ENCODE measurements at regions not wholly inside any gene's neighbourhood (a gene's known extent, or its start where the extent isn't known, plus 50 kb on each side); places are given as distances from the start of the nearest gene placed in this dataset.
"Not testable (repeated sequence)": the region's sequence is repeated elsewhere in the genome, so short reads cannot be mapped to it uniquely, and the experiment has no call there.

DNA sequence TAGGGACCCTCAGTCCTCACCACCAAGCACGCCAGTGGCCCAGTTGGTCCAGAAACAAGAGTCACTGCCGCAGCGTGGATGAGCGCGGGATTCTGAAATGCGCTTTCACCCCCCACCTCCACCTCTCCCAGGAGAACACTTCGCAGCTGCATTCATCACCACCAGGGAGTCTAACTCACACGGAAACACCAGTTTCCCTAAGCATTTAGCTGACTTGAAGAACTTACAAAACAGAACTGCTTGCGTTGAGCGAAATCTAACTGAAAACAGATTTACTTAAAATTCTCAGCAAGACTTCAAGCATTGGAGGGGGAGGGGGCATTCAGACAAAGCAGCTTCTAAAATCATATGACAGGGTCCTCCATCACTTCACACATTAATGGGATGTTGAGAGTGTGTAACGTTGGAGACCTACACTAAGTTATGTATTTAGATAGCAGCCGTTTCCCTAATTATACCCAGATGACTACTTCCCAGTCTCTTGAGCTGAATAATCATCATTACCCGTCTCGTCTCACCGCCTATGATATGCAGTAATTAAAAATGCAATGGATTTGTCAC lies 258.2 kb upstream of the IRS2 start:
- no peak for DNase-seq

DNA sequence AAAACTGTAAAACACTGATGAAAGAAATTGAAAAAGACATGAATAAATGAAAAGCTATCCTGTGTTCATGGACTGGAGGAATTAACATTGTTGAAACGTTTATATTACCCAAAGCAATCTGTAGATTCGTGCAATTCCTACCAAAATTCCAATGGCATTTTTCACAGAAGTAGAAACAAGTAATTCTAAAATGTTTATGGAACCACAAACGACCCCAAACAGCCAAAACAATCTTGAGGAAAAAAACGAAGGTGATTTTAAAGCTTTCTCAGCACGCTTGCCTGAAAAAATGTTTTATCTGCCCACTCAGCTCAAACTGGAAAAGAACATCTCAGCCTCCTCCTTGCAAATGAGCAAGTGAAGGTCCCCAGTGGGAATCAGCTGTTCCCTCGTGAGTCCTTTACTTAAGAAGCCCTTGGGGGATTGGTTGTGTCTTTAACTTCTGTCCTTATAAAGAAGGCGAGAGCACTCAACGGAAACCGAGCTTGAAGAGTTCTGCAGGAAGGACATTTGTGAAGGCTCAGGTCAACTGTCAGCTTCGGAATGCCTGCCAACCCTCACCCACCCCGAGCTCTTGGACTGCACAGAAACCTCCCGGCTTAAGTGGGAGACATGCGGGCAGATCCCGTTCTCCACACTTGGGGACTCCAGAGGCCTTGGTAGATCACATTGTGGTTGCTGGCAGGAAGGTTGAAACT lies 256.0 kb upstream of the IRS2 start:
- DNase-seq = no peak

DNA sequence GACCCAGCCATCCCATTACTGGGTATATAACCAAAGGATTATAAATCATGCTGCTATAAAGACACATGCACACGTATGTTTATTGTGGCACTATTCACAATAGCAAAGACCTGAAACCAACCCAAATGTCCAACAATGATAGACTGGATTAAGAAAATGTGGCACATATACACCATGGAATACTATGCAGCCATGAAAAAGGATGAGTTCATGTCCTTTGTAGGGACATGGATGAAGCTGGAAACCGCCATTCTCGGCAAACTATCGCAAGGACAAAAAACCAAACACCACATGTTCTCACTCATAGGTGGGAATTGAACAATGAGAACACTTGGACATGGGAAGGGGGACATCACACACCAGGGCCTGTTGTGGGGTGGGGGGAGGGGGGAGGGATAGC lies 255.3 kb upstream of the IRS2 start:
- not testable (repeated sequence) for DNase-seq

DNA sequence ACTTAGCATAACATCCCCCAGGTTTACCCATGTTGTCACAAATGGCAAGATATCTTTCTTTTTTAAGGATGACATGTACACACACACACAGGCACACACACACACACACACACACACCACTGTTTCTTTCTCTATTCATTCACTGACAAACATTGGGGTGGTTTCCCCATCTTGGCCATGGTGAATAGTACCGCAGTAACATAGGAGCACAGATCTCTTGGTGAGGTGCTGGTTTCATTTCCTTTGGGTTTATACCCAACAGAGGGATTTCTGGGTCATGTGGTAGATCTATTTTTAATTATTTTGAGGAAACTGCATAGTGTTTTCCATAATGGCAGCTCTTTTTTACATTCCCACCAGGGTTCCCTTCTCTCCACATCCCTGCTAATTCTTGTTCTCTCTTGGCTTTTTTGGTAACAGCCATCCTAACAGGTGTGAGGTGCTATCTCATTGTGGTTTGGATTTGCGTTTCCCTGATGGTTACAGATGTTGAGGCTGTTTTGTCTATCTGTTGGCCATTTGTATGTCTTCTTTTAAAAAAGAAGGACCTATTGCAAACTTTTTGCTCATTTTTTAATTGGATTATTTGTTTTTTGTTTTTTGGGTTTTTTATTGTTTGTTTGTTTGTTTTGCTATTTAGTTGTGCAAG lies 251.7 kb upstream of the IRS2 start:
- no peak for DNase-seq

DNA sequence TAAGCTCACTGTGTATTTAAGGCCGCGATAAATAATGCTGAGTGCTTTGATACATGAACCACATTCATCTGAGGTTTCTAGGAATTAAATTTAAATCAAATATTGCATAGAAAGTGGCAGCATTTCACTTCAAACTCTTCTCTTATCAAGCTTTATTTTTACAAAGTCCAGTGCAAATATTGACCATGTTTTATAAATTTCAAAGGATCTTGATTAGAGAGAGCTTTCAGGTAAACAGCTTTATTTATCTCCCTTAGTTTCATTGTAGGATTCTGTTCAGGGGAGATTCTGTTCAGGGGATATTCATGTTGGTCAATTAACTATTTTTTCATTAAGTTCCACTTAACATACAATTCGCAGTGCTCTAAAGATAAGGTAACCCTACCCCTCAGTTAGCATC lies 249.7 kb upstream of the IRS2 start:
- no peak for DNase-seq

DNA sequence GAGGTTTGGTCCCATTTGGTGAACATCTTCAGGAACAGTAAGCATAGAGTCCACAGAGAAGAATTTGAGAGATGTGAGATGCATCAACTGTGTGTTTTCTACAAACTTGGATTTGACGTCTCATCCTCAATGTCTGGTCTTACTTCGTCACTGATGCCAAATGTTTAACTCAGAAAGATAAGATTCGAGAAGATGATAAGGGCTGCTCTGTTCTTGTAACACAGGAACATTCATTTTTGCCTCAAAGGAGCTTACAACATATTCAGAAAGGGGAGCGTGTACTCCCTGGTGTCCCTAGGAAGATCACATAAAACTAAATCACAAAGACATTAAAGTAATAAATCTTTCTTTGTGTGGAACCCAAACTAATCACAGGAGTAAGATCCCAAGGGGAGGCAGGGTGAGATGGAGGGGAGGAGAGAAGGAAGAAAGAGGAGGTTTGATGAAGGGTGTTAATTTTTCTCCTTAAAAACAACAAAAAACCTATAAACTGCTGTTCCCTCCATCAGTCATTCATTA lies 247.7 kb upstream of the IRS2 start:
- no peak for DNase-seq

DNA sequence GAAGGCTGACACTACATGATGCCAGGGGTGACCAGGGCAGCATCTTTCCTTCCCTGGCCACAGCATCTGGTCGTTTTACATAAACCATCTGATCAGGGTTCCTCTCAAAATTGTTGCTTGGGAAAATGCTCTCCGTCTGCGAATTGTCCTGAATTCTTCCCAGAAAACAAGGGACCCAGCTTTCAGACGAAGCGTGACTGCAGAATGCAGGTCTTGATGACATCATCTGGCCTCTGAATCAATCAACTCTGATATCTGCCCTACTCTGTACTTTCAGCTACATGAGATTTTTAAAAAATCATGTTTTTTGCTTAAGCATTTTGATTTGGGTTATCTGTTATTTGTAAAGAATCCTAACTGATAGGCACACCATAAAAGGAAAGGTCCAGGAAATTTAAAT lies 246.6 kb upstream of the IRS2 start:
- no peak for DNase-seq

DNA sequence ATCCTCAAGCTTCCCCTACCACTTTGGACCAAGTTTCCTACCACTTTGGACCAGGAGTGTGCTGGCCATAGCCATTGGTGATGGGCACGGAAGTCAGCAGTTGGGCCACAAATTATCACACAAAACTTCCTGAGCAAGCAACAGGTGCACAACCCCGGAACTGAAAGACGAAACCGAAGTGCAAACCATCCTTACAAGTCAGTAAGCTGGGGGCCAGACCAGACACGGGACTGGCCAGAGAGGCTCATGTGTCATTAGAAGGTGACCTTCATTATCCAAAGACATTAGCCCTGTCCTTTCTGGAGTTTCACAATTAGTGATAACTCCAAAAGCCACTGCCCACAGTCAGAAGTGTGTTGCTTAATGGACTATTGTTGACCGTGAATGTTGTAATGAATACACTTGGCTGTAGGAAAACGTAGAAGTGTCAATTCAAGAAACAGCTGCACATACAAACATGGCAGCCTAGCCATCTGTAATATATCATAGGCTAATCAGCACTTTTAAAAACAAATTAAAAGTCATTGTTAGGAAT lies 244.1 kb upstream of the IRS2 start:
- no peak for DNase-seq

DNA sequence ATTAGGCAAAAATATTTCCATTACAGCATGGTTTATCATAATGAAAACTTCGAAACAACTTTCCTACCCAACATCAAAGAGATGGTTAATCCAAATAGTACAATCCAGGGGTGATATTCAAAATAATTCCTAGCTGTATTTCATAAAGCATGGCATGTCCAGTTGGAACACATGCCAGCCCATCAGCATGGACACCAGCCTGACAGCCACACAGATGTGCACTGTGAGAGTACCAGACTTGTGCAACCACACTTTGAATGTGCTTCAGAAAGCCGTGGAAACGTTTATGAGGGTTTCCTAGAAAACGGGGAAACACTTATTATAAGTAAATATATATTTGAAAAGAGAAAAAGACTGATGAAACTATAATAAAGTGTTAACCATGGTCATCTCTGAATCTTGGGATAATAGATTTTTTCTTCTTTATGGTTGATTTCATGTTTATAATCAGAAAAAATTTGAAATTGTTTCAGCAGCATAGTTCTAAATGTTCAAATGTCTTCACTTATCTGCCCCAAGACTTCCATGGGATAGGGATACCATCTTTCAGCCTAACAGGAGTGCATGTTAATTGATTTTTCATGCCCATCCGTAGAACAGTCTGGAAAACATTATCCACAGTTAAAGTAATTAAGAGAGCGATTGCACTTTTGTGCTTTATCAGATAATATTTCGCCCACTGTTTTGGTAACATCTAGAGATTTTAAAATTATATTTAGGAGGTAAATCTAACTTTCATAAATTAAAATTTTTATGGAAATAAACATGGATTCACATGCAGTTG lies 242.6 kb upstream of the IRS2 start:
- no peak for DNase-seq

DNA sequence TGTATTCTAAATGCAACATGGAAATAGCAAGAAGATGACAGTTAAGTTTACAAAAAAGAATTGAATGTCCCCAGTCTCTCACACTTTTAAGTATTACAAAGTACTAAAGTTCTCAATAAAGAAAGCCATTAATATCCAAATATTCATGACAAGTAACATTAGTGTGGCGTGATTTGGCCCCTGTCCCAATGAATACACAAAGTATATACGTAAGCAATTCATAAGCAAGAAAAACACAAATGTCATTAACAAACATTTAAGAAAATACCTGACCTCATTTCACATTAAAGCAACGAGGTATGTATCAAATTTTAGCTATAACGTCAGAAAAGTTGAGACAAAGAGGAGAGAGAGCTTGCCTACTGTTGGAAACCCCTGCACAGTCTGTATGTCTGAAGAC lies 241.9 kb upstream of the IRS2 start:
- no peak for DNase-seq

DNA sequence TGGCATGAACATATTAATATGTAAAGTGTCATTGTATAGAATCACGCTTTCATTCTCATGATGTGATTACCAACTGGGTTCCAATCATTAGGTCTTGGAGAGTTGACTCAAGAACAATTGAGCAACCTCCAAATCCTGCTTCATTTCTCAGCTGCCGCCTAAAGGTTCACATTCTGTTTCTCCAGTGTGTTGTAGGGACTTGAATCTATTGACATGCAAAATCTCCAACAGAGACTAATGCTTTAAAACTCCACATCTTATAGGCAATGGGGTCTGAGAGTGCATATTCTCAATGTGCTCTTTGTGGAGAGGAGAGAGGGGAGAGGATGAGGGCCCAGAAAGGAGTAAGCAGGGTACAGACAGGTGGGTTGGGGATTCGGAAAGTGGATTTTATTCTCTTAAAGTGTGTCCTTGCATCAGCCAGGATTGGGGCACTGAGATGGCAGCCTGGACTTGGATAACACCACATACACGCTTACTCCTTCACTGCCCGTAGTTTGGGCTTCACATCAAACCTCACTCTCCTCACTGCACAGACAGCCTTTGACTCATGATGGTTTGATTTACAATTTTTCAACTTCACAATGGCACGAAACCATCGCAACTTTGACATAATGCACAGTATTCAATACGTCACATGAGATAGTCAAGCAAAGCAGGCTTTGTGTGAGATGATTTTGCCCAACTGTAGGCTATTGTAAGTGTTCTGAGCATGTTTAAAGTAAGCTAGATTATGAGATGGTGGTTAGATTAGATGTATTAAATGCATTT lies 241.3 kb upstream of the IRS2 start:
- DNase-seq = no peak

DNA sequence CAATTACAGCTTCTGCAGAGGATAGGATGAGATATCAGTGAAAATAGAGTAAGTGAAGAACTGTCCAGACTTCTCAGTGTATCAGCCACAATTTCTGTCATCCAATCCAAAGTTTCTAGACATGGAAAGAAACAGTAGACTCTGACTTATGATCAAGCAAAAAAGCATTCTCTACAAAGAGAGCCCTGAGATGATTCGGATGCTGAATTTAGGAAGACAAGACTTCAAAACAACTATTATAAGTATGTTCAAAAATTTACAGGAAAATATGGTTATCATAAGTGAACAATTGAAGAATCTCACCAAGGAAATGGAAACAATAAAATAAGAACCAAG lies 238.2 kb upstream of the IRS2 start:
- no peak for DNase-seq

DNA sequence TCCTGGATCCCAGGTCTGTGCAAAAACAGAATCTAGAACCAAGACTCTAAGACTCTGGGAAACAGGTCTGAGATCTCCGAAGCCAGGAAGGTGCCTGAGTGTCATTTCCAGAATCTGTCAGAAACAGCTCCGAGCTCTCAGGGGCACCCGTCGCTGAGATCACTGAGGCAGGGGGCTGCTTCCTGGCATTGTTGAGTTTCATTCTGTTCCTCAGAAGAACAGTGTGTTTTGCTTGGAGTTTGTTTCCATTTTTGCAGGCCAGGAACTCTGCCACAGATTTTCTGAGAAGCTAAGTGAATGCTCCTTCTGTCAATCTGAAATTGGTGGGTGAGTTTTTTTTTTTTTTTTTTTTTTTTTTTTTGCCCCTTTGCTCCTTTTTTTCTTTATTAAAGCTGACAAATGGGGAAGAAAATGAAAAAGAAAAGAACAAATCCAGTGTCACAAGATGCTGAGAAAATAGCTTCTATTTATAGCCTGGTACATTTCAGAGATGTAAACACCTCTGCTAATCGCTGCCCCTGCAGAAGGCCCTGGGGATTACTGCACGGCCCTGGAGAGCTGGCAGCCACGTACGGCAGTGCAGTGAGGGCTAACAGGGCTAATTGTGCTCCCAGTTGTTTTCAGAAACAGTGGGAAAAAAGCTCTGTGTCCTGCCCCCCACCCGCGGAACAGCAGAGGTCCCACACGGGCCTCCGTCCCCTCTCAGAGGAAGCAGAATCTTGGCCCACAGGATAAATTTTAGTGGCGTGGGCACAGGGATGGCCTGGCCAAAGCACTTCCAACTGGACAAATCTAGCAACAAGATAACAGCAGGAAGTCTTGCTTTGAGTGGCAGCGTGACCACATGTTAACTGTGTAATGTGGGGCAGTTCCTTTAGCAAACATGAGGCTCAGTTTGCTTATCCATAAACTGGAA lies 237.6 kb upstream of the IRS2 start:
- no peak for DNase-seq

DNA sequence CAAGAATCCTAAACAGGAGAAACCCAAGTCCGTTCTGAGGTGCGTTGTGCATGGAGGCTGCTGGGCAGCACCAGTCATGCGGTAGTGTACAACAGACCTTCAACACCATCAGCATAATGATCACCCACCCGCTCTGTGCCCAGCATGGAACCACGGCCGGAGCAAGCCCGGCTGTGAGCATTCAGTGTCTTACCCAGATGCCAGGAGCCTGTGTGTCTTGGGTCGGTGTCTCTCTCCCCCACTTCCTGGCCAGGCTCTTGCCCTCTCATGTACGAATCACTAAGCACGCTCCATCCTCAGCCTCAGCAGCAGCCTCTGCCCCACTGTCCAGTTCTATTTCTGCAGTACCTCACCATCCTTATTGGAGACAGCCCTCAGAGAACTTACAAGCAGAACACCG lies 231.6 kb upstream of the IRS2 start:
- no peak for DNase-seq

DNA sequence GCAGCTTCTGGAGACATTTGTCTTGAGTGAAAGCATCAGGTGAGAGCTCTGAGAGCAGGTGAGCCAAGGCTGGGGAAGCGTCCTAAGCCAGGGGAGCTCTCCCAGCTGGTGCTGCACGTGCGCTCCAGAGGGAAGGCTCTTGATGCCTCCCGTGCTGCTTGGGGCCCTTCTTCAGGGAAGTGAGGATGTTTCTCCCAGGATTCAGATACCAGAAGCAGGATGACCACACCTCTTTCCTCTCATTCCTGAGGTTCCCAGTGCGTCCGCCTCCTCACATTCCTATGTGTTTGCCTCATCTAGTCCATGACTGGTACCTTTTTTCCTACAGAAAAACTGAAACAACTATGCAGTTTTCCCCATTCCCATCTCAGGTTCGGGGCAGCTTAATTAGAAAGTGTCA lies 231.0 kb upstream of the IRS2 start:
- no peak for DNase-seq

DNA sequence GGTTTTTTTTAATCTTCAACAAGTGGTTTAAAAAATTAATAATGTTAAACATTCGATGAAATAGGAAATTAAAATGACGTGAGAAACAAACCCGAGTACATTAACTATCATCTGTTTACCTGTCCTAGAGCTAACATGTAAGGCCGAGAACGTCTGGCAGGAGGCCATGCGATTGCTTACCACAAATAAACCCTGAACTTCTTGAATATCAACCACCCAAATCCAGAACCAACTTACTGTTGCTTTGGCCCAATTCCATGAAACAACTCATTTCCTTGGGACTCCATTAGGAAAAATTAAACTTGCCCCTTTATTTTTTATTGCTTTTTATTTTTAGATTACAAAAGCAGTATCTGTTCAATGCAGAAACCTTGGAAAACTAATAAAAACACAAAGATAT lies 228.9 kb upstream of the IRS2 start:
- no peak for DNase-seq

DNA sequence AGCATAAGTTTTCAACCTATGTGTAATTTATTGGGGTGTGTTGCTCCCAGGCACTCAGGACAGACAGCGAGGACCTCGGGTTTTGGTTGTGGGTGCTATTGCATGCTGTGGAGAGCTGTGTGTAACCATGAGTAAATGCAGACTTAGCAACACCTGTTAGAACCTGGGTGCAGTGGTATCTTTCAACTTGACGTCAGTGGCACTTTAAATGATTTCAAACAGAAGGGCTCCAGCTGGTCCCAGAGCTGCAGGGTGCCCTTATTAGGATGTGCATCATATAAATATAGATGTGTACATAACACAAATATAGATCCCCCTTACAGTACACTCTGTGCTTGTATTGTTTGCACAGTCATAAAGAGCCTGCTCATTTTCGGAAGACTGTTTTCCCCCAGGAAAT lies 228.3 kb upstream of the IRS2 start:
- no peak for DNase-seq

DNA sequence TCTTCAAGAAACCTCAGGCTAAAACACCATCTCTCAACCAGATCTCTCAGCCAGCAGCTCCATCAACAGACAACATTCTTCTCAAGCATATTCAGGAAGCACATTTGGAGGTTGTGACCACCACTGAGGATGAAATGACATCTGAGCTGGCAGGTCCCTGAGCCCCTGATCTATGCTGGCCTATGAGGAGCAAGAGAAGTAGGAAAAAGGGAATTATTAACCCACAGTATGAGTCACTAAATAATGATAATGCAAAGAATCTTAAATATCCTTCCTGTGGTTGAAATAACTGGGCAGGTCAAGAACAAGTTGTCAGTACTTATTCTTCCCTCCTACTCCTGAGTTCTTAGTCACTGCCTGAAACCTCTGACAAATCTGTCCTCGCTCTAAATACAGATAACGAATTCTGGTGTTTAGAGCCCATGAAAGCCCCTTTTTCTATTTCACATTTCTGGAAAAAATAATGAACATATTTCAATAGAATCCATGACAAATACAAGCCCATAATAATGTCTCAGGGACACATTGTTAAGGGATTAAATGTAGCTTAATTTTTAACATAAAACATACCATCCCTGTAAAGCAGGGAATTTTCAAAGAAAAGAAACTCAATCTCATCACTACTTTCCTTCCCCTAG lies 225.8 kb upstream of the IRS2 start:
- no peak for DNase-seq

DNA sequence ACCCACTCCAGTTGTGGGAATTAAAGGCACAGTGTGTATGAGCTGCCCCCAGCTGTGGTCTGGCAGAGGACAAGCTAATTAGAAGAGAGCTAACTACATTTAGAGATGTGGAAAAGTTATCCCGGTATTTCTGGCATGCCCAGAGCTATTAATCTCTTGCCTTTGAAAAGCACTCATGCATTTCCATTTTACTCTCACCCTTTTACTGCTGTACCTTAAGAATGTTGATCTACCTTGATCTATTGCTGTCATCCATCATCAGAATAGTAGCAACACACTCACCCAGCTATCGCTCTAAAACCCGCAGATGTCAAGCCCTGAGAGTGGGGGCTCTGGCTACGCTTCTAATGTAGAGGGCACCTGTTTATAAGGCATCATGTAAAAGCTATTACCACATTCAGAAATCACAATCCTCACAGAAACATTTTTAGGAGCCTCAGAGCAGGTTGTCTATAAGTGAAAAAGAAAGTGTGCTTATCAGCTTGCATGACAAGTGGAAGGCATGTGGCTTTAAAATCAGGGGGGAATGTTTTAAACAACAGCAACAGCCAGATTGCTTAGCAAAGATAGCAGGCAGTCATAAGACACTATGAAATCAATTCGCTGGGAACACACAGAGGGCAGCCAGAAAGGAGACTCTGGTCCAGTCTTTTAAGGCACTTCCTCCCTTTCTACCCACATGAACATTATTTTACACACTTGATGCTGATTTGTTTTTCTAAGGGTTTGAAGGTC lies 224.2 kb upstream of the IRS2 start:
- DNase-seq = no peak

DNA sequence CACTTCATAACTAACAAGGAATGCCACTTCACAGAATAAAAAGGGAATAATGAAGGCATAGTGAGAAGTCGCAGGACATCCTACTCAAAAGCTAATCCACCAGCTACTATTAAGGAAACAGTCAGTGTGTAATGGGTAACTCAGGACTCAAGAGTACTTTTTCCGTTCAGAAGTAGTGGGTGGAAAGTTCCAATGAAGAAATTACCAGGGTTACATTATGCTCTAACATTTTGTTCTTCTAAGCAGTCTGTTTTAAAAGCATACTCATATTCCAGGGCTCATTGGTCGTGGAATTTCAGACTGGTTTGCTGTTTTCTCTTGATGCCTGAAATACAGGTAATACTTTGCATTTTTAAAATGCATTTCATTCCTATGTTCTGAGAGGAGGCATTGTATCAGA lies 222.4 kb upstream of the IRS2 start:
- no peak for DNase-seq

Measured in NCI-H1694 treated with DMSO at 0.1 percent for 48 hours (cell line).